SK-N-MC (cell line): ENCODE measurements at regions not wholly inside any gene's neighbourhood (a gene's known extent, or its start where the extent isn't known, plus 50 kb on each side); places are given as distances from the start of the nearest gene placed in this dataset.

Source experiments
- EZH2 ChIP-seq: fragments of 200-600 bp; sonication (generic); IDR thresholded peaks from one replicate; pipeline ENCODE4 v1.6.1; 2017; ENCODE audit warnings: antibody characterized with exemption
- FOXP2 ChIP-seq: optimal IDR thresholded peaks from 2 replicates; pipeline ENCODE3; 2011; ENCODE audit warnings: mild to moderate bottlenecking, moderate library complexity; ENCODE audit not compliant: insufficient read depth; ENCODE audit errors: extremely low read length, control extremely low read depth
- POLR2AphosphoS5 ChIP-seq: IDR thresholded peaks from 2 replicates; pipeline ENCODE4 v1.6.1; 2012; ENCODE audit warnings: mild to moderate bottlenecking, low read depth, low read length, borderline replicate concordance

DNA sequence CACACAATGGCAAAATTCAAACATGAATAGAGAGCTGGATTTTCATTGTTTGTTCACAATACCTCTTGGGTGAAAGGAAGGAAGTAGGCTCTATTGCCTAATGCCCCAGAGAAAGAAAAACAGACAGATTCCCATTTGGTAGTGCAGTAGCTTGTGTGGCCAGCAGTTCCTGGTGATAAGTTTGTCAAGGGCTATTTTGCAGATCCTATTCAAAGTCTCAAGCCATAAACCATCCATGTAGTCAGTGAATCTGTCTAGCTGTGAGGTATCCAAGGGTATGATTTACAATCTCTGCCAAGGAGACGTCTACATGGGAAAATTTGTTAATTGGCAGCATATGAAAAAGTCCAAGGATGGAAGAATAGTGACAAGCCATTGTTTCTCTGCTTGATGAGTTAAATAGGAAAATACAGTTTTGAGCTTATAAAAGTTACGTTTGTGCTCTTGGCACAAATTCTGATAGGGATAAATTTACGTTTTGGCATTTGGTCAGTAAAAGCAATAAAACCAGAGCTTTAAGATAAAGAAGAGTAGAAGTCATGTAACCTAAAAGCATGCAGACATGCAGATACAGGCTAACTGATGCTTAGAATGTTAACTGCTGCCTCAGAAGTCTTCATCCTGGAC is 269.1 kb downstream of the GATA3 start:
- TF ChIP-seq EZH2, result no peak
- no peak for TF ChIP-seq POLR2AphosphoS5
- no peak for TF ChIP-seq FOXP2
